HCT116 (cell line): ENCODE measurements at regions not wholly inside any gene's neighbourhood (a gene's known extent, or its start where the extent isn't known, plus 50 kb on each side); places are given as distances from the start of the nearest gene placed in this dataset.

ENCODE experiments used
- ATAC-seq: fragments of 200-7000 bp; cut with Tn5 transposase; 2 replicates; pipeline ENCODE4 v1.9.1; 2020; ENCODE audit warnings: mild to moderate bottlenecking, moderate library complexity
- BruUV-seq: library from RNA; stranded (reverse); fragments of 400-500 nt; replicated peaks from 2 replicates; lab custom pipeline; 2021; lab: Mats Ljungman, UMichigan
- CTCF ChIA-PET: fragments of 300-600 bp; sonication (Branson Sonifier 250); formaldehyde crosslinking; loops from one replicate; lab custom pipeline; 2021; ENCODE audit warnings: antibody characterized with exemption; lab: Charles Lee
- POLR2A ChIA-PET: fragments of 300-600, 350-600 bp; sonication (Branson Sonifier 250); formaldehyde crosslinking; loops from one replicate; lab custom pipeline; 2021; ENCODE audit warnings: antibody characterized with exemption; lab: Charles Lee
- RAD21 ChIA-PET, 2 experiments: fragments of 300-600 bp; sonication (Branson Sonifier 250); formaldehyde crosslinking; loops; one replicate each; lab custom pipeline; 2023; ENCODE audit warnings: low total read pairs in 2 of 2; ENCODE audit not compliant: uncharacterized antibody in 2 of 2, unreplicated experiment in 2 of 2, low non-redundant PET in 1 of 2; lab: Charles Lee
- DNase-seq: peaks from one replicate; pipeline ENCODE4 v3.0.0-alpha.2; 2010; ENCODE audit warnings: low read depth, low spot score
- H2AFZ ChIP-seq: fragments of 200-600 bp; shearing (Covaris generic), sonication (generic); 2 replicates; pipeline ENCODE4 v1.6.1; 2017; ENCODE audit warnings: low read depth, mixed run types, mixed read lengths, antibody characterized with exemption, low read length; ENCODE audit not compliant: poor library complexity, severe bottlenecking
- H3K27ac ChIP-seq: 2 replicates; pipeline ENCODE4 v1.5.1; 2012; ENCODE audit warnings: low read depth, low read length
- H3K27me3 ChIP-seq: fragments of 200-600 bp; sonication (generic); 2 replicates; pipeline ENCODE4 v1.6.1; 2016; ENCODE audit warnings: mixed run types, low read length, mixed read lengths; ENCODE audit not compliant: insufficient read depth
- H3K36me3 ChIP-seq, 2 experiments: fragments of 200-500 bp in 1 of 2; fragments of 200-600 bp in 1 of 2; sonication (Bioruptor generic) in 1 of 2; sonication (generic) in 1 of 2; 2 replicates each; pipeline versions ENCODE4 v1.5.1 to v1.6.1; 2014 to 2016; ENCODE audit warnings: low read length in 2 of 2, inconsistent platforms in 1 of 2, mixed read lengths in 1 of 2, mixed run types in 1 of 2; ENCODE audit not compliant: insufficient read depth in 2 of 2, control insufficient read depth in 1 of 2
- H3K4me1 ChIP-seq, 2 experiments: fragments of 200-600 bp in 1 of 2; sonication (generic) in 1 of 2; 2 replicates each; pipeline versions ENCODE4 v1.5.1 to v1.6.1; 2012 to 2017; ENCODE audit warnings: low read length in 2 of 2, inconsistent platforms in 1 of 2, mild to moderate bottlenecking in 1 of 2, mixed read lengths in 1 of 2, mixed run types in 1 of 2, moderate library complexity in 1 of 2; ENCODE audit not compliant: insufficient read depth in 2 of 2, control insufficient read depth in 1 of 2
- H3K4me2 ChIP-seq: fragments of 200-600 bp; sonication (generic); 2 replicates; pipeline ENCODE4 v1.6.1; 2017; ENCODE audit warnings: mixed run types, low read length, mixed read lengths
- H3K4me3 ChIP-seq, 2 experiments: fragments of 200-600 bp in 1 of 2; sonication (generic) in 1 of 2; replicated peaks in 1 of 2; 2 replicates each; pipeline ENCODE4 v1.5.1; 2011 to 2016; ENCODE audit warnings: low read length in 2 of 2, control low read depth in 1 of 2, low read depth in 1 of 2, mild to moderate bottlenecking in 1 of 2, mixed read lengths in 1 of 2, mixed run types in 1 of 2
- H3K79me2 ChIP-seq: fragments of 200-600 bp; sonication (generic); 2 replicates; pipeline ENCODE4 v1.6.1; 2017; ENCODE audit warnings: mild to moderate bottlenecking, mixed run types, low read length, moderate library complexity, mixed read lengths; ENCODE audit not compliant: insufficient read depth
- H3K9ac ChIP-seq: fragments of 200-600 bp; sonication (generic); 2 replicates; pipeline ENCODE4 v1.6.1; 2016; ENCODE audit warnings: low read length, mixed read lengths
- H3K9me2 ChIP-seq: fragments of 200-600 bp; sonication (generic), shearing (Covaris generic); 2 replicates; pipeline ENCODE4 v1.6.1; 2017; ENCODE audit warnings: mixed run types, mild to moderate bottlenecking, moderate library complexity; ENCODE audit not compliant: insufficient read depth
- H3K9me3 ChIP-seq, 2 experiments: fragments of 200-500 bp in 1 of 2; fragments of 200-600 bp in 1 of 2; sonication (Bioruptor generic) in 1 of 2; sonication (generic) in 1 of 2; 2 replicates each; pipeline ENCODE4 v1.6.1; 2014 to 2017; ENCODE audit warnings: low read length in 2 of 2, mixed read lengths in 2 of 2, inconsistent platforms in 1 of 2, low read depth in 1 of 2, mild to moderate bottlenecking in 1 of 2, mixed run types in 1 of 2, moderate library complexity in 1 of 2; ENCODE audit not compliant: control insufficient read depth in 1 of 2, insufficient read depth in 1 of 2
- H4K20me1 ChIP-seq: fragments of 200-600 bp; sonication (generic), shearing (Covaris generic); 2 replicates; pipeline ENCODE4 v1.6.1; 2017; ENCODE audit warnings: mixed run types, mild to moderate bottlenecking, moderate library complexity; ENCODE audit not compliant: insufficient read depth
- CEBPB ChIP-seq: IDR thresholded peaks from 2 replicates; pipeline ENCODE4 v1.6.1; 2012; ENCODE audit warnings: low read depth
- EZH2phosphoT487 ChIP-seq: fragments of 200-600 bp; IDR thresholded peaks from 2 replicates; pipeline ENCODE4 v1.6.1; 2018; ENCODE audit warnings: antibody characterized with exemption, borderline replicate concordance
- POLR2AphosphoS5 ChIP-seq: IDR thresholded peaks from 2 replicates; pipeline ENCODE4 v1.6.1; 2011; ENCODE audit warnings: mild to moderate bottlenecking, low read depth, low read length, moderate library complexity
- RAD21 ChIP-seq: IDR thresholded peaks from 2 replicates; pipeline ENCODE4 v1.6.1; 2012; ENCODE audit warnings: low read depth, mild to moderate bottlenecking
- SIN3A ChIP-seq: IDR thresholded peaks from 2 replicates; pipeline ENCODE4 v1.6.1; 2012; ENCODE audit warnings: low read depth
- ZBTB33 ChIP-seq: IDR thresholded peaks from 2 replicates; pipeline ENCODE4 v1.6.1; 2011; ENCODE audit warnings: mild to moderate bottlenecking, low read length, moderate library complexity; ENCODE audit not compliant: insufficient replicate concordance; ENCODE audit errors: extremely low read depth
- ZFX ChIP-seq: fragments of 450-650 bp; IDR thresholded peaks from 2 replicates; pipeline ENCODE4 v1.6.1; 2017
- ZNF274 ChIP-seq: fragments of 200-500 bp; sonication (Bioruptor generic); IDR thresholded peaks from 2 replicates; pipeline ENCODE4 v1.6.1; 2014; ENCODE audit warnings: mild to moderate bottlenecking, low read depth, low read length, inconsistent platforms
- intact Hi-C: fragments of 100-400 bp; cut with micrococcal nuclease; formaldehyde crosslinking; loops from 2 replicates; pipeline ENCODE4 v1.10.0; 2022

DNA sequence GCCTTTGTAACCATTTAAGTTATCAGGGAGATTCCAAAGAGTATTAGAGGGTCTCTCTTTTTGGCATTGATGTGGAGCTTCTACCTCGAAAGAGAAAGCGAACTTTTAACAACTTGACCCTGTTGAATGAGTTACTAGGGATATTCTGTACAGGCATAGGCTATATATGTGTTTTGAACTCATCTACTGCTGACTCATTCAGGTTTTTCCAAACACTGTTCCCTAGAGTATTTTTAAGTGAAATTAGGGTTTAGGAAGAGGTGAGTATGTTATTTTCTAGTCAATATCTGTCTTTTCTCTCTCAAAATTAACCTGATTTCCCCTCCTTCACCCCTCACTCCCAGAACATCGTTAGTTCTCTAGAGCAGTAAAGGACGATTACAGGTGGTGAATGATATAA lies 228.1 kb upstream of the C2CD4B start:
- CTCF ChIA-PET = no interaction called here
- TF ChIP-seq RAD21 = no peak
- no peak for TF ChIP-seq SIN3A
- TF ChIP-seq ZFX = no peak
- no peak for TF ChIP-seq CEBPB

GRCh38 chr15:62394079-62394478 lies 229.0 kb upstream of the C2CD4B start:
- no peak overlapping the region for H3K27ac ChIP-seq
- CTCF ChIA-PET = no interaction called here

More for the DNA sequence above, 228.1 kb upstream of the C2CD4B start:
- peaks cover 11 to 13% of the 10 kb centered on the region in 2 experiments; a peak in 3 of 4 replicates for H3K4me1 ChIP-seq
- no peaks in the 10 kb centered on the region for H3K36me3 ChIP-seq
- RAD21 ChIA-PET = no interaction called here
- intact Hi-C loops = loop anchor here (5.0 kb wide), 2 partner anchors 254 to 349 kb away; no protein-coding TSS in a partner anchor
- H3K9ac ChIP-seq = no peak overlapping the region
- no peak overlapping the region for H3K4me3 ChIP-seq
- peaks cover 0 to 7% of the 10 kb centered on the region in 2 experiments; a peak in 1 of 4 replicates for H3K9me3 ChIP-seq
- H3K79me2 ChIP-seq = no peaks in the 10 kb centered on the region
- no peak overlapping the region for H3K27ac ChIP-seq
- no peaks in the 10 kb centered on the region for H3K9me2 ChIP-seq
- POLR2A ChIA-PET = no interaction called here
- H3K4me2 ChIP-seq = no peak overlapping the region
- no peak for DNase-seq
- no peaks in the 10 kb centered on the region for H3K27me3 ChIP-seq
- no peak for ATAC-seq
- BruUV-seq = no TSS peak
- no peak overlapping the region for H2AFZ ChIP-seq
- H4K20me1 ChIP-seq = no peaks in the 10 kb centered on the region

More at GRCh38 chr15:62394079-62394478, 229.0 kb upstream of the C2CD4B start:
- H3K9me2 ChIP-seq = no peaks in the 10 kb centered on the region
- RAD21 ChIA-PET = no interaction called here
- H3K4me3 ChIP-seq = no peak overlapping the region
- ATAC-seq = no peak
- peaks cover 0 to 7% of the 10 kb centered on the region in 2 experiments; a peak in 1 of 4 replicates for H3K9me3 ChIP-seq
- H3K79me2 ChIP-seq = no peaks in the 10 kb centered on the region
- no peak for DNase-seq
- no TSS peak for BruUV-seq
- peaks cover 11 to 13% of the 10 kb centered on the region in 2 experiments; a peak in 3 of 4 replicates for H3K4me1 ChIP-seq
- H2AFZ ChIP-seq = no peak overlapping the region
- TF ChIP-seq ZBTB33 (no peak), EZH2phosphoT487 (no peak), ZNF274 (no peak), POLR2AphosphoS5 (no peak), CEBPB (no peak)
- TF ChIP-seq, all 23 proteins: peak for 0
- no peaks in the 10 kb centered on the region for H3K36me3 ChIP-seq
- no peak overlapping the region for H3K4me2 ChIP-seq
- POLR2A ChIA-PET = no interaction called here
- no peak overlapping the region for H3K9ac ChIP-seq
- intact Hi-C loops = loop anchor here (5.0 kb wide), 2 partner anchors 253 to 348 kb away; no protein-coding TSS in a partner anchor
- H4K20me1 ChIP-seq = no peaks in the 10 kb centered on the region
- no peaks in the 10 kb centered on the region for H3K27me3 ChIP-seq
